Stomach (tissue), 4 donors: ENCODE measurements at regions not wholly inside any gene's neighbourhood (a gene's known extent, or its start where the extent isn't known, plus 50 kb on each side); places are given as distances from the start of the nearest gene placed in this dataset.

ENCODE experiments used
- CTCF ChIP-seq, 7 experiments: fragments of 450-650 bp in 4 of 7; fragments of 200-600 bp in 3 of 7; sonication (generic) in 3 of 7; IDR thresholded peaks; one replicate each; pipeline ENCODE4 v1.5.1; 2016 to 2019; ENCODE audit warnings: antibody characterized with exemption in 7 of 7, control low read depth in 2 of 7, mild to moderate bottlenecking in 1 of 7
- POLR2A ChIP-seq, 4 donors: fragments of 450-650 bp; IDR thresholded peaks; one replicate each; pipeline ENCODE4 v1.6.1; 2016; ENCODE audit warnings: antibody characterized with exemption in 4 of 4, control low read depth in 2 of 4, mild to moderate bottlenecking in 1 of 4, moderate library complexity in 1 of 4

GRCh38 chr13:69331245-69331644, 776.4 kb upstream of the ATXN8OS start:
- TF ChIP-seq POLR2A (IDR thresholded peaks at IDR 0.05), result no peak
- TF ChIP-seq CTCF (IDR thresholded peaks at IDR 0.05), result no peak
